Gastrocnemius medialis (tissue), 4 donors: ENCODE measurements at regions not wholly inside any gene's neighbourhood (a gene's known extent, or its start where the extent isn't known, plus 50 kb on each side); places are given as distances from the start of the nearest gene placed in this dataset.

Experiments
- ATAC-seq, 2 donors: fragments of 150-250 bp; one replicate each; pipeline ENCODE4 v1.9.1; 2016
- DNase-seq, 2 donors: peaks; one replicate each; pipeline ENCODE4 v3.0.0-alpha.2; 2019
- H3K27ac ChIP-seq, 4 donors: fragments of 200-600 bp; sonication (generic); 1 replicate in 1 of 4; 2 replicates in 3 of 4; pipeline ENCODE4 v1.5.1; 2016 to 2018; ENCODE audit warnings: mild to moderate bottlenecking in 2 of 4, moderate library complexity in 1 of 4
- H3K27me3 ChIP-seq, 3 donors: fragments of 200-600 bp; sonication (generic) in 2 of 3; 1 replicate in 1 of 3; 2 replicates in 2 of 3; pipeline versions ENCODE4 v1.5.1 to v1.6.0; 2016 to 2019; ENCODE audit warnings: mild to moderate bottlenecking in 1 of 3, moderate library complexity in 1 of 3
- H3K36me3 ChIP-seq, 2 donors: fragments of 200-600 bp; sonication (generic) in 1 of 2; one replicate each; pipeline ENCODE4 v1.5.1; 2017 to 2018
- H3K4me1 ChIP-seq, 2 donors: fragments of 200-600 bp; sonication (generic) in 1 of 2; one replicate each; pipeline ENCODE4 v1.5.1; 2016 to 2017; ENCODE audit warnings: mild to moderate bottlenecking in 2 of 2
- H3K4me3 ChIP-seq, 4 donors: fragments of 200-600 bp; sonication (generic) in 3 of 4; 1 replicate in 1 of 4; 2 replicates in 3 of 4; pipeline ENCODE4 v1.5.1; 2016 to 2019; ENCODE audit warnings: mild to moderate bottlenecking in 2 of 4
- H3K9me3 ChIP-seq, 3 donors: fragments of 200-600 bp; sonication (generic) in 2 of 3; 1 replicate in 1 of 3; 2 replicates in 2 of 3; pipeline ENCODE4 v1.5.1; 2016 to 2019
- POLR2A ChIP-seq, 2 donors: fragments of 450-650 bp; IDR thresholded peaks; one replicate each; pipeline ENCODE4 v1.6.1; 2017; ENCODE audit warnings: antibody characterized with exemption in 2 of 2, mild to moderate bottlenecking in 2 of 2, moderate library complexity in 2 of 2
- in situ Hi-C, 4 donors: fragments of 200-750 bp; cut with MboI; loops; one replicate each; pipeline versions ENCODE4 v1.15.0 to v1.8.0; 2017; ENCODE audit warnings: low sequenced_read_pairs in 4 of 4
- intact Hi-C: fragments of 100-400 bp; cut with DNase I; formaldehyde crosslinking; loops from one replicate; pipeline ENCODE4 v1.15.1; 2023; ENCODE audit warnings: low total_unique reads
- TF ChIP-seq, protein P1 (sequence below), 5 experiments: fragments of 450-650 bp in 3 of 5; fragments of 200-600 bp in 2 of 5; sonication (generic) in 2 of 5; IDR thresholded peaks in 4 of 5; conservative IDR thresholded peaks in 1 of 5; 1 replicate in 4 of 5; 2 replicates in 1 of 5; pipeline ENCODE4 v1.5.1; 2016 to 2019; ENCODE audit warnings: antibody characterized with exemption in 5 of 5, mild to moderate bottlenecking in 3 of 5, moderate library complexity in 3 of 5

DNA sequence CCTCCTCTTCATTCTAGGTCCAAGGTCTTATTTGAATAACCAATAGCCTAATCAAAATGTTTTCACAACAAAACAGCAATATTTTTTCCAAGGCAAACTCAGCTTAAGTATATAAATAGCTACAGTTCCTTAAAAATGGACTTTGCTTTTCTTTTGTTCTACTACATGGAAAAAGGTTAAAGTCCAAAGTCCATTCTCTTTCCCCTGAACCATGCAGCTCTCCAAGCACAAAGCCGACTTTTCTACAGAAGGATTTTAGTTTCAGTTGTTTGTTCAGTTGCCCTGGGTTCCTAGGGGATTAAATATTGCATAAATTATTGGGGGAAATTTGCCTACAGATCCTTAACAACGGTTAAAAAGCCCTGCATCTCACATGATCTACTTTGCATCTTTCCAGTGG lies 677.0 kb upstream of the KLF4 start:
- intact Hi-C loops (no loop called here), in situ Hi-C loops (no loop called here)
- no peaks in the 10 kb centered on the region for H3K27me3 ChIP-seq
- no peaks in the 10 kb centered on the region for H3K4me1 ChIP-seq
- H3K27ac ChIP-seq = no peak overlapping the region
- TF ChIP-seq, protein P1, sequence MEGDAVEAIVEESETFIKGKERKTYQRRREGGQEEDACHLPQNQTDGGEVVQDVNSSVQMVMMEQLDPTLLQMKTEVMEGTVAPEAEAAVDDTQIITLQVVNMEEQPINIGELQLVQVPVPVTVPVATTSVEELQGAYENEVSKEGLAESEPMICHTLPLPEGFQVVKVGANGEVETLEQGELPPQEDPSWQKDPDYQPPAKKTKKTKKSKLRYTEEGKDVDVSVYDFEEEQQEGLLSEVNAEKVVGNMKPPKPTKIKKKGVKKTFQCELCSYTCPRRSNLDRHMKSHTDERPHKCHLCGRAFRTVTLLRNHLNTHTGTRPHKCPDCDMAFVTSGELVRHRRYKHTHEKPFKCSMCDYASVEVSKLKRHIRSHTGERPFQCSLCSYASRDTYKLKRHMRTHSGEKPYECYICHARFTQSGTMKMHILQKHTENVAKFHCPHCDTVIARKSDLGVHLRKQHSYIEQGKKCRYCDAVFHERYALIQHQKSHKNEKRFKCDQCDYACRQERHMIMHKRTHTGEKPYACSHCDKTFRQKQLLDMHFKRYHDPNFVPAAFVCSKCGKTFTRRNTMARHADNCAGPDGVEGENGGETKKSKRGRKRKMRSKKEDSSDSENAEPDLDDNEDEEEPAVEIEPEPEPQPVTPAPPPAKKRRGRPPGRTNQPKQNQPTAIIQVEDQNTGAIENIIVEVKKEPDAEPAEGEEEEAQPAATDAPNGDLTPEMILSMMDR (IDR thresholded peaks at IDR 0.05 in 4 of 5, conservative IDR thresholded peaks at IDR 0.05 in 1 of 5) = no peak
- TF ChIP-seq POLR2A (IDR thresholded peaks at IDR 0.05) = no peak
- H3K9me3 ChIP-seq = no peaks in the 10 kb centered on the region
- DNase-seq = no peak
- no peak for ATAC-seq
- no peak overlapping the region for H3K4me3 ChIP-seq
- no peaks in the 10 kb centered on the region for H3K36me3 ChIP-seq

DNA sequence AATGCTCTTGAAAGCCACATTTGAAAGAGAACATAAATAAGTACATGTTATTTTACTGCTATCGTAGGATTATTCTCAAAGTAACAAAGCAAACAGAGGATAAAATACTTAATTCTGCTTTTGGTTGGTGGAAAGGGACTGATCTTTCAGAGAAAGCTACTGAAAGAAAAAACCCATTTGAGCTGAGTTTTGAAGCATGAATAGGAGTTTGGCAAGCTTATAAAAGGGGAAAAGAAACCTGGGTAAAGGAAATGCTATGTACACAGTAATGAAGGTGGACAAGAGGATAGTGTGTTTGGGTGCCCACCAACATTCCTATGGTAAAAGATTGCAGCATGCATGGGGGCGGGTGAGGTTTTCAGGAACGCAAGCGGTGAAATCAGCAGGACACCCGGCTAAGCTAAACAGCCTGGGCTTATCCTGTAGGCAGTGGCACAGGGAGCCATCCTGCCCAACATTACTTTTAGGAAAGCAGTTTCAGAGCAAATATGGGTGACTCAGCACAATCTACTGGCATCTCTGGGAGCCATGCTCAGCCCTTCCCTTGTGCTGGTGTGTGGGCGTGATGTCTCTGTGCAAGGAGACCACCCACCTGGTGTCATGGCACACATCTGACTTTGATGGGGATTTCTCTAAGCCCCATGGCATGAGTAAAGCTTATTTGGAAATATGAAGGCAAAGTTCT lies 673.9 kb upstream of the KLF4 start:
- Histone ChIP-seq H3K36me3 (no peaks in the 10 kb centered on the region), H3K4me1 (no peaks in the 10 kb centered on the region), H3K27ac (no peak overlapping the region), H3K27me3 (peaks cover 0 to 3% (median 0%) of the 10 kb centered on the region in 3 donors), H3K4me3 (no peak overlapping the region), H3K9me3 (no peaks in the 10 kb centered on the region)
- ATAC-seq (no peak), DNase-seq (no peak)
- TF ChIP-seq, protein P1 (IDR thresholded peaks at IDR 0.05 in 4 of 5, conservative IDR thresholded peaks at IDR 0.05 in 1 of 5) = no peak
- intact Hi-C loops (no loop called here), in situ Hi-C loops (no loop called here)

DNA sequence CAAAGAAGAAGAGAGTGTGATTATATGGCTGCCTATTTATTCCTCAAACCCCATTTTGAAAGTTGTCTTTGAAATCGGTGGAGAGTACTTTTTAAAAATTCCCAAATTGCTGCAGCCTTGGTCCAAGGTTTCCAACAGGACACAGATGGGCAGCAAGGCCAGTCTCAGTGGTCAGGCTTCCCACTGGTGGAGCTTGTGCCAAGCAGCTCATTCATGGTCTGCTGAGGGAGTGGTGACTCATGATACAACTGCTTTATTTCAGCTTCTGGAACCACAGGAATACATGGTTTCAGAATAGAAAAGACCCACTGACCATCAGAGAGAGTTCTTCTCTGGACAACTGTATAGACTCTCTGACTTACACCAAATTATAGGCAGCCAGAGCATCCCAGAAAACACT lies 673.1 kb upstream of the KLF4 start:
- Histone ChIP-seq H3K9me3 (no peaks in the 10 kb centered on the region), H3K36me3 (no peaks in the 10 kb centered on the region), H3K27me3 (peaks cover 0 to 3% (median 0%) of the 10 kb centered on the region in 3 donors), H3K27ac (no peak overlapping the region), H3K4me3 (no peak overlapping the region), H3K4me1 (no peaks in the 10 kb centered on the region)
- DNase-seq (peak in 1 of 2 donors; percentile 19), ATAC-seq (peak; percentile 66 to 73)
- no peak for TF ChIP-seq POLR2A (IDR thresholded peaks at IDR 0.05)
- TF ChIP-seq, protein P1 (IDR thresholded peaks at IDR 0.05 in 4 of 5, conservative IDR thresholded peaks at IDR 0.05 in 1 of 5) = no peak
- in situ Hi-C loops (no loop called here), intact Hi-C loops (no loop called here)

DNA sequence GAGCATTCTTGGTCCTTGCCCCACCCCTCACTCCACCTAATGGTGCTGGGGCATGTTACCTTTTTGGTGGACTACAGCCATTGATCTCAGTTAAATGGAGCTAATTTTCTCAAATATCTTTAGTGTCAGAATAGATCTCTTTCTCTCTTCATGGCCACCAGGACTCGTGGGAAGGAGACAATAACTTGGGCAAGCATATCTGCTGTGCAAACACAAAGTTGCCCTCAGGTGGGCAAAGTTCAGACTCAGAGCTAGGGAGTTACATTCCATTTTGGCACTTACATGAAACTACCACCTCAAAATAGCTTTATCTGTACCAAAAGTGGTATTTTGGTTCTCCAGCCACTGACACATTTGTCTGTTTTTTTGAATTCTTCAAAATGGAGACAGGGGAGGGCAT lies 671.9 kb upstream of the KLF4 start:
- intact Hi-C loops (no loop called here), in situ Hi-C loops (no loop called here)
- Histone ChIP-seq H3K9me3 (no peaks in the 10 kb centered on the region), H3K36me3 (no peaks in the 10 kb centered on the region), H3K4me3 (no peak overlapping the region), H3K27ac (no peak overlapping the region), H3K4me1 (no peaks in the 10 kb centered on the region), H3K27me3 (peaks cover 0 to 3% (median 0%) of the 10 kb centered on the region in 3 donors)
- DNase-seq (no peak), ATAC-seq (no peak)
- no peak for TF ChIP-seq POLR2A (IDR thresholded peaks at IDR 0.05)
- TF ChIP-seq, protein P1 (IDR thresholded peaks at IDR 0.05 in 4 of 5, conservative IDR thresholded peaks at IDR 0.05 in 1 of 5) = no peak
